GM19455 (cell line): ENCODE measurements at regions not wholly inside any gene's neighbourhood (a gene's known extent, or its start where the extent isn't known, plus 50 kb on each side); places are given as distances from the start of the nearest gene placed in this dataset.
"Not testable (repeated sequence)": the region's sequence is repeated elsewhere in the genome, so short reads cannot be mapped to it uniquely, and the experiment has no call there.

ENCODE experiments used
- ATAC-seq: cut with Tn5 transposase; IDR thresholded peaks from one replicate; pipeline ENCODE4 v1.9.1; 2021; ENCODE audit not compliant: unreplicated experiment

- ATAC-seq: not testable (repeated sequence)
These were observed 1265.9 kb upstream of the PCDH10 start for GRCh38 chr4:131883181-131883580.

- ATAC-seq: not testable (repeated sequence)
These were observed 1223.4 kb upstream of the PCDH10 start for GRCh38 chr4:131925662-131926061.

GRCh38 chr4:131967646-131968045, 1181.4 kb upstream of the PCDH10 start:
- ATAC-seq: not testable (repeated sequence)

GRCh38 chr4:131974730-131975129, 1174.4 kb upstream of the PCDH10 start:
- ATAC-seq: no peak

GRCh38 chr4:131975276-131976132, 1173.6 kb upstream of the PCDH10 start:
- not testable (repeated sequence) for ATAC-seq

- ATAC-seq: not testable (repeated sequence)
These were observed 1172.7 kb upstream of the PCDH10 start for GRCh38 chr4:131976133-131977002.

- no peak for ATAC-seq
These were observed 1171.0 kb upstream of the PCDH10 start for GRCh38 chr4:131978120-131978519.

GRCh38 chr4:131989576-131989975, 1159.5 kb upstream of the PCDH10 start:
- no peak for ATAC-seq

GRCh38 chr4:132001542-132001941, 1147.6 kb upstream of the PCDH10 start:
- no peak for ATAC-seq

- no peak for ATAC-seq
These were observed 1145.5 kb upstream of the PCDH10 start for GRCh38 chr4:132003593-132003992.

GRCh38 chr4:132015321-132015720, 1133.8 kb upstream of the PCDH10 start:
- ATAC-seq: no peak

GRCh38 chr4:132016703-132017350, 1132.3 kb upstream of the PCDH10 start:
- no peak for ATAC-seq

- no peak for ATAC-seq
These were observed 1122.9 kb upstream of the PCDH10 start for GRCh38 chr4:132026166-132026565.

GRCh38 chr4:132026816-132027215, 1122.3 kb upstream of the PCDH10 start:
- no peak for ATAC-seq

- ATAC-seq: no peak
These were observed 1092.6 kb upstream of the PCDH10 start for GRCh38 chr4:132056496-132056895.

- ATAC-seq: no peak
These were observed 1089.9 kb upstream of the PCDH10 start for GRCh38 chr4:132059227-132059626.

GRCh38 chr4:132062611-132063239, 1086.4 kb upstream of the PCDH10 start:
- no peak for ATAC-seq

GRCh38 chr4:132063829-132064228, 1085.3 kb upstream of the PCDH10 start:
- no peak for ATAC-seq

GRCh38 chr4:132065940-132066495, 1083.1 kb upstream of the PCDH10 start:
- no peak for ATAC-seq

- no peak for ATAC-seq
These were observed 1077.3 kb upstream of the PCDH10 start for GRCh38 chr4:132071815-132072214.

GRCh38 chr4:132076829-132077228, 1072.3 kb upstream of the PCDH10 start:
- no peak for ATAC-seq
